NCI-H2171 (cell line): ENCODE measurements at regions not wholly inside any gene's neighbourhood (a gene's known extent, or its start where the extent isn't known, plus 50 kb on each side); places are given as distances from the start of the nearest gene placed in this dataset.
"Not testable (repeated sequence)": the region's sequence is repeated elsewhere in the genome, so short reads cannot be mapped to it uniquely, and the experiment has no call there.

Experiments used
- DNase-seq: peaks from one replicate; lab custom pipeline; 2025; lab: John Stamatoyannopoulos, UW

DNA sequence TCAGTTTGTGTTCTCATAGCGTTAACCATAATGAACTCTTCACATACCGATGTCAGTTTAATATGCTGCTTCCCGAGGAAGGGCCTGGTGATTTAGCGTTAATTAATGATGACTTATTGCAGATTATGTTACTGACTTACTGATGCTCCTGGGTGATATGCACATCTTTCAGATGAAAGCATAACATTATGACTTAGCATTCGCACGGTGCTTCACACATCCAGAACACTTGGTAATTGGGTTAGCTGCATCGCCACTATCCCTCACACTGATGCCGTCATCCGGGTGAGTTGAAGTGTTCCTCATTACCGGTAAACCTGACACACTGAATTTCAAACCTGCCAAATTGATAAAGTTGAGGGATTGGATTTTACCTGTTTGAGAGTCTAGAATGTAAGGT lies 239.0 kb upstream of the PODXL start:
- no peak for DNase-seq

- DNase-seq: no peak
These were observed 235.9 kb upstream of the PODXL start for GRCh38 chr7:131792311-131792710.

DNA sequence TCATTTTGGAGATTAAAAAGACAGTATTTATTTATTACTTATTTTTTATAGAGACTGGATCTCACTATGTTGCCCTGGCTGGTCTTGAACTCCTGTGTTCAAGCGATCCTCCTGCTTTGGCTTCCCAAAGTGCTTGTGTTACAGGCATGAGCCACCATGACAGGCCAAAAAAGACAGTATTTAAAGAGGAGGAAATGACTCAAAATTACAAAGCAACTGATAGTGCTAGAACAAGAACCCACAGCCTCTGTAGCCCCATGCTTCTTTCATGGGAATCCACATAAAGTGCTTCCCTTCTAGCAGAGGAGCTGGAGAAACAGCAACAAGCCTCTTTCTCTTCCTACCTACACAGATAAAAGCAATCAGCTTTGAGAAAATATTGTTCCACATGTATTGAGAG lies 230.7 kb upstream of the PODXL start:
- DNase-seq: no peak

DNA sequence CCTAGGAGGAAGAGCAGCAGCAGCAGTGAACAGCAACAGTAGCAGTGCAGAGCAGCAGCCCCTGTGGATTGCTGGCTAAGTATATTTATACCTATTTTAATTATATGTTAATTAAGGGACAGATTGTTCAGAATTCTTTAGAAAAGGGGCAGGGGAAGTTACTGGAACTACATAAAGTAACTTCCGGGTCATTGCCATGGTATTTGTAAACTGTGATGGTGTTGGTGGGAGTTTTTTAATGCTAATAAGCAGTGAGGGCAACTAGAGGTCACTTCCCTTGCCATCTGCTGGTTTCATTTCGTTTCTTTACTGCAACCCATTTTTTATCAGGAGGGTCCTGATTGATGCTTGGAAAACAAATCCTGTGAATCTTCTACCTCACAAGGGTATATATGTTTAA lies 229.8 kb upstream of the PODXL start:
- DNase-seq: peak; percentile 28

GRCh38 chr7:131778601-131779000 lies 222.2 kb upstream of the PODXL start:
- DNase-seq: no peak

DNA sequence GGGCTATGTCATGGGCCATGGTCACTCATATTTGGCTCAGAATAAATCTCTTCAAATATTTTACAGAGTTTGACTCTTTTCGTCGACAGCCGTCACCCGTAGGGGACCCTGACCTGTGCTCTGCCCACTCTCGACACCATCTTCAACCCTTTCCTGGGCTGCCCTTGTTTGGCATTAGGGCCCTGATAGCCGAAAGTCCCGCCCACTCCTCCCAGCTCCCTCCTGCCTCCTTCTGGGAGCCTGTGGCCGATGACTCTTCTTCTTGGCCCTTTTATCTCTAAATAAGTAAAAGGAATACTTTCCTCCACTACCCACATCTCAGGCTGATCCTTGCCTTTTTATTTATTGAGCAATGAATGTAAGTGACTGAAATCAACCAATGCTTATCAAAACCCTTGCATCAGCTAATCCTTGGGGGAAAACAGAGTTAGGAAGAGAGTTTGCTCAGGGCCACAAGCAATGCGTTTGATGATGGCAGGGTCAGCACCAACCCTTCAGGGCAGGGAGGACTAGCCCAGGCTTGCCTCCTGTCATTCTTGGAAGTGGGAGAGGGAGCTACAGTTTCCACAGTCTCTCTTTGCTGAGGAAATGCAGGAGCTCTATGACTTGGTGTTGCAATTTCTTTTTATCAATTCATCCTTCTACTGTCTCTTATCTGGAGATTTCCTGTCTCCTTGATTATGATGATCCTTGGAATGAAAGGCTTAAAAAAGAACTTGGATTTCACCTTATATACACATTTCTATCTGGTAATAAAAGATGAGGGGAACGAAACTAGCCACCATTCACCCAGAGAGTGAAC lies 218.2 kb upstream of the PODXL start:
- DNase-seq: no peak

- DNase-seq: peak; percentile 69
These were observed 217.0 kb upstream of the PODXL start for GRCh38 chr7:131773413-131773812.

- DNase-seq: no peak
These were observed 212.8 kb upstream of the PODXL start for GRCh38 chr7:131769241-131769640.

- no peak for DNase-seq
These were observed 211.2 kb upstream of the PODXL start for GRCh38 chr7:131767591-131767990.

DNA sequence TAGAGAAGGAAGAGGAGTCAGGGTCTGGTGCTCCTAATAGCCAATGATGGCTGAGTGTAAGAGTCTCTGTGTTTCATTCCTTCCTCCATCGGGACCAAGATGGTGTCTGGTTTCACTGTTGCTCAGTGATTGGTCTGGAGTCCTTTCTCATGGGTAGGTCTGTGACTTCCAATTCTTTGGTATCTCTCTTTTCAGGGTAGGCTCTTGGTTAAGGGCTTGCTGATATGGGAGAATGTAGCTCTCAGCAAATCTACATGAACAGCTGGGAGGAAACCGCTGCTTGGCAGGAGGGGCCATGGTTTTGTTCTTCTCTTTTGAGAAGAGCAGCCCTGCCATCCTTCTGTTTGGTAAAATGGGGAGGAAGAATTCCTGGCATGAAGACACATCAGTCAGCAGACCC lies 209.1 kb upstream of the PODXL start:
- DNase-seq: no peak

DNA sequence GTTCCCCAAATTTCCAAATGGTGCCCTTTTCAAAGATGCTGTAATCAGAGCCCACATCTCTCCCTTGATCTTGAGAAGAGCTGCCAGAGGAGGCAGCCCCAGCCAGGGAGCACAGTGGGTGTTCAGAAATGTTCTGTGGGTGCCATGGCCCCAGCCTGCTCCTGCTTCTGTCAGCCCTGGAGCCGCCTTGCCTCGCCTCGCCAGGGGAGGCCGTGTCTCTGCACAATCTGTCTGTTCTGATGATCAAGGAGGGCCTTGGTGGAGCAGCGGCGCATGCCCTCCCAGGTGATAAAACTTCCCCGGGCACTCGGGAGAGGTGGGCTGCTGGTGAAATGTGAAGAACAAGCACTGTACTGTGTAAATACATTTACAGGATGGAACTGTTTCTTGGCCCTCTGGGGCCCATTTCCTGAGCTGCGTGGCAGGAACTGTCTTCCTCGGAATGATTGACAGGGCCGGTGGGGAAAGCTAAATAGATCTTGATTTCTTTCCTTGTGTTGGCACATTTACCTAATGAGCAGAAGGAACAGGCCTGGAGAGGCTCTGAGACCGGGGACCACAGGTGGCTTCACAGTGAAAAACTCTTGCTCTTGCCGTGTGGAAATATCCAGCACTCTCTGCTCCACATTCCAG lies 207.8 kb upstream of the PODXL start:
- no peak for DNase-seq

- DNase-seq: no peak
These were observed 206.3 kb upstream of the PODXL start for GRCh38 chr7:131762753-131763152.

DNA sequence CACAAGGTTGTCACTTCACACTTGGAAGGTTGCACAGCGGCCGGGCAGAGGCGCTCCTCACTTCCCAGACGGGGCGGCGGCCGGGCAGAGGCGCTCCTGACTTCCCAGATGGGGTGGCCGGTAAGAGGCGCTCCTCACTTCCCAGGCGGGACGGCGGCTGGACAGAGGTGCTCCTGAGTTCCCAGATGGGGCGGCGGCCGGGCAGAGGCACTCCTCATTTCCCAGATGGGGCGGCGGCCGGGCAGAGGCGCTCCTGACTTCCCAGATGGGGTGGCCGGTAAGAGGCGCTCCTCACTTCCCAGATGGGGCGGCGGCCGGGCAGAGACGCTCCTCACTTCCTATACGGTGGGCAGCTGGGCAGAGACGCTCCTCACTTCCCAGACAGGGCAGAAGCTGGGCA lies 199.4 kb upstream of the PODXL start:
- DNase-seq: not testable (repeated sequence)

GRCh38 chr7:131753620-131754222 lies 197.3 kb upstream of the PODXL start:
- peak; percentile 21 for DNase-seq

- DNase-seq: no peak
These were observed 191.3 kb upstream of the PODXL start for GRCh38 chr7:131747658-131748232.

DNA sequence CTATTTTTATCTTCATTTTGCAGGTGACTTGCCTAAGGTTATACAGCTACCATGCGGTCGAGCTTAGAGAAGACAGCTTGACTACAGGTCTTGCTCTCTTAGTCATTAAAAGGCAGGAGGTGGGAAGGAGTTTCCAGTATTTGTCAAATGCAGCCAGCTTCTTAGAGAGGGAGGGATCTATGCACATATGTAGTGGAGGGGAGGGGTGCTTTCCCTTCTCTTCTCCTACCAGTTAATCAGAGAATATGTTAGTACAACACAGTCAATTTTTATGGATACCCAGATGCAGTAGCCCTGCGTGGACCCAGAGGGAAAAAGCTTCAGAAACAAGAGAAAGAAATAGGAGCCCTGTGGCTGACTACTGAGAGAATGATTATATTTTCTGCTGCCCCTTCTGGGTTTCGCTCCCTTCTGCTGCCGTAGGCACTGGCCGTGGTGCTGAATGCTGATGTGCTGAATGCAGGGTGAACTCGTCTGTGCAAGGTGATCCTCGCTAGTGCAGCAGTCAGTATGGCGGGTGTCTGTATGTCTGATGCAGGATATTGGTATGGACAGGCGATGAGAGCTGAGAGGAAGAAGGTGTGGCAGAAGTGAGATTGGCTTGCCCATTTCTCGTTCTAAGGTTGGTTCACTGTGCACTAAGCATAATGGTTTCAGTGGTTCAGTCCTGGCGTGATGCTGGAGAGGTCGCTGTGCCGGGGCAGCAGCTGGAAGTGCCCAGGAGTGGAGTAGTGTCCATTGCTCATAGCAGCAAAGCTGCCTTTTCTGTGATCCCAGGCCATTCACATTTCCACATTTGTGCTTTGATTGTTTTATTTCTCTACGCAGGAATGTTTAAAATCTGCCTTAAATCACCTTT lies 189.2 kb upstream of the PODXL start:
- no peak for DNase-seq

GRCh38 chr7:131741446-131741845 lies 185.0 kb upstream of the PODXL start:
- DNase-seq: no peak

DNA sequence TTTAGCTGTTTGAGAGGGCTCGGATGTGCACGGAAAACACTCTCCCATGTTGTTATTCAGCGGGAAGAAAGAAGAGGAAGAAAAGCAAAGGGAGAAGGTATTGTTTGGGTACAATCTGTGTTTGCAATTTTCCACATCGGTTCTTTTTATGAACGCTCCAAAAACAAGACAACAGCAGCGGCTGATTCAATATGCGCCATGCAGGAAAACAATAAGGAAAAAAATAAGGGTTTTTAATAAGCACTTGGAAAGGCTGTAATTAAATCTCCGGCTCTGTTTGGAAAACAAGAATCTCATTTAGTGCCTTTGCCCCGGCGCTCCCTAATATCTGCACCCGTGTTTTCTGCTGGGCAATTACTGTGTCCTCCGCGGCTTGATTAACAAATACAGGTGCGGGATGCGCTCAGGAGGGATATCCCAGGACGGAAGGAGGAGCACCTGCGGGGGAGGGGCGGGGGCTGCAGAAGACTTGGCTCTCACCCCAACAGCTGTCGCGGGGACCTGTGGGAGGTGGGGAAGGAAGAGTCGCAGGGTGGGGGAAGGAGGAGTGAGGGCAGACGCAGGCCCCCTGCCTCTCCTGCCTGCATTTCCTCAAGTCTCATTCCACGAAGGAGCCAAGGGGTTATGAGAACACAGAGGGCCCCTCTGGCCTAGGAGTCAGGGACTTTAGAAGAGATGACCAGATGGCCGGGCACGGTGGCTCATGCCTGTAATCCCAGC lies 181.5 kb upstream of the PODXL start:
- peak; percentile 78 for DNase-seq

DNA sequence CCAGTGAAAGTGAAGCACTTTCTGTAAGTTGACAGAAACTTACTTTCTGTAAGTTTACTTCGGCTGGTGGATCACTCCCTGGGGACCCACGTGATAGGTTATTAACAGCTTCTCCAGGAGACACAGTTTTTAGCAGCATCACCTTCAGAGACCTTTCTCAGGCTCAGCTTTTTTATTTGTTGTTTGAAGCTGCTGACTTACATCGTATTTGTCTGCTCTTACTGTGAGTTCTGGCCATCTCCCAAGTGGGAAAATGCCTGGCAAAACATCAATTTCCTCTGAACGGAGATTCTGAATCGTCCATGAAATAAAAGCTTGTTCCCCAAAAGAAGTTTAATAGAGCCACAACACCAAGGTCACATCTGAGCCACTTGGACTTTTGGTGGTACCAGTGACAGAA lies 178.7 kb upstream of the PODXL start:
- DNase-seq: no peak

- DNase-seq: no peak
These were observed 177.2 kb upstream of the PODXL start for GRCh38 chr7:131733604-131734003.

DNA sequence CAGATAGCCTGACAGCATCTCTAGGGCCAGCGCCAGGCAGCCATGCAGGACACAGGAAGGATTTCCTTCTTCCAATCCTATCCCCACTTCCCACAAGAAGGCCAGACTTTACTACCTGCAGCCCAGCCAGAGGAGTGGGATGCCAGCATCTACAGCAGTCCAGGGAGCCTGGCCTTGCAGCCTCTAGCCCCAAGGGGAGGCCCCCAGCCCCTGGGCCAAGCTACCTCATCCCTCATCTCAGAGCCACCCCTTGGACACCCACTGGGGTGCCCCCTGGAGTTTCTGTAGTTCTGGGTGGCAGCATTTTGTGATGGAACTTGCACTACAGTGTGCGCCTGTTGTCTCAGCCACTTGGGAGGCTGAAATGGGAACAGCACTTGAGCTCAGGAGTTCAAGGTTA lies 170.8 kb upstream of the PODXL start:
- no peak for DNase-seq
